Fibroblast of pulmonary artery (primary cell): ENCODE measurements at regions not wholly inside any gene's neighbourhood (a gene's known extent, or its start where the extent isn't known, plus 50 kb on each side); places are given as distances from the start of the nearest gene placed in this dataset.
A peak's percentile ranks its signal among the peaks of the same experiment; 100 is the strongest.

Experiments used
- DNase-seq: peaks from one replicate; pipeline ENCODE4 v3.0.0-alpha.2; 2010; ENCODE audit warnings: low read depth
- H3K4me3 ChIP-seq: replicated peaks from 2 replicates; pipeline ENCODE4 v1.5.1; 2011; ENCODE audit warnings: low read depth, mild to moderate bottlenecking, control low read depth, low read length, moderate library complexity
- TF ChIP-seq, protein P1 (sequence below): IDR thresholded peaks from 2 replicates; pipeline ENCODE4 v1.5.1; 2011; ENCODE audit warnings: mild to moderate bottlenecking, control low read depth, low read length, inconsistent platforms; ENCODE audit errors: missing control alignments

DNA sequence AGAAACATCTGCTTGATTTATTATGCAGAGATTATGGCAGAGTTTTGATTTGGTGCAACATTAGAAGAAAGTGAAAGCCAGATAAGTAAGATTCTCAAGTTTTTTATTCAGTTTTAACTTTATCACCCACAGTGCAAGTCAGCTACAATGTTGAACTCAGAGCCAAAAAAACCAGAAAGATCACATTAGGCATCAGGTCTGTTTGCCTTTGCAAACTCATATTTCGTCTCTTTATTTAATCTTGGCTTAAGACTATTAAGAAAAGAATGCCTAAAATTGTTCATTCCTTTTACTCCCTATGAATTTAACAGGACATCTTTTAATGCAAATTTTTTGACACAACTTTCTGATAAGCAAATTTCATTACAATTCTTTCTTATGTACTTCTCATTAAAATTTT is 76.0 kb upstream of the TMEM26 start:
- TF ChIP-seq, protein P1, sequence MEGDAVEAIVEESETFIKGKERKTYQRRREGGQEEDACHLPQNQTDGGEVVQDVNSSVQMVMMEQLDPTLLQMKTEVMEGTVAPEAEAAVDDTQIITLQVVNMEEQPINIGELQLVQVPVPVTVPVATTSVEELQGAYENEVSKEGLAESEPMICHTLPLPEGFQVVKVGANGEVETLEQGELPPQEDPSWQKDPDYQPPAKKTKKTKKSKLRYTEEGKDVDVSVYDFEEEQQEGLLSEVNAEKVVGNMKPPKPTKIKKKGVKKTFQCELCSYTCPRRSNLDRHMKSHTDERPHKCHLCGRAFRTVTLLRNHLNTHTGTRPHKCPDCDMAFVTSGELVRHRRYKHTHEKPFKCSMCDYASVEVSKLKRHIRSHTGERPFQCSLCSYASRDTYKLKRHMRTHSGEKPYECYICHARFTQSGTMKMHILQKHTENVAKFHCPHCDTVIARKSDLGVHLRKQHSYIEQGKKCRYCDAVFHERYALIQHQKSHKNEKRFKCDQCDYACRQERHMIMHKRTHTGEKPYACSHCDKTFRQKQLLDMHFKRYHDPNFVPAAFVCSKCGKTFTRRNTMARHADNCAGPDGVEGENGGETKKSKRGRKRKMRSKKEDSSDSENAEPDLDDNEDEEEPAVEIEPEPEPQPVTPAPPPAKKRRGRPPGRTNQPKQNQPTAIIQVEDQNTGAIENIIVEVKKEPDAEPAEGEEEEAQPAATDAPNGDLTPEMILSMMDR, result no peak
- DNase-seq, result no peak
- no peak overlapping the region for H3K4me3 ChIP-seq

GRCh38 chr10:61503051-61503450 is 49.9 kb upstream of the TMEM26 start:
- peak; percentile 30 for DNase-seq
- TF ChIP-seq, protein P1, result no peak
- no peak overlapping the region for H3K4me3 ChIP-seq
